ENCODE measurements at regions not wholly inside any gene's neighbourhood (a gene's known extent, or its start where the extent isn't known, plus 50 kb on each side); places are given as distances from the start of the nearest gene placed in this dataset.
A peak's percentile ranks its signal among the peaks of the same experiment; 100 is the strongest.

DNA sequence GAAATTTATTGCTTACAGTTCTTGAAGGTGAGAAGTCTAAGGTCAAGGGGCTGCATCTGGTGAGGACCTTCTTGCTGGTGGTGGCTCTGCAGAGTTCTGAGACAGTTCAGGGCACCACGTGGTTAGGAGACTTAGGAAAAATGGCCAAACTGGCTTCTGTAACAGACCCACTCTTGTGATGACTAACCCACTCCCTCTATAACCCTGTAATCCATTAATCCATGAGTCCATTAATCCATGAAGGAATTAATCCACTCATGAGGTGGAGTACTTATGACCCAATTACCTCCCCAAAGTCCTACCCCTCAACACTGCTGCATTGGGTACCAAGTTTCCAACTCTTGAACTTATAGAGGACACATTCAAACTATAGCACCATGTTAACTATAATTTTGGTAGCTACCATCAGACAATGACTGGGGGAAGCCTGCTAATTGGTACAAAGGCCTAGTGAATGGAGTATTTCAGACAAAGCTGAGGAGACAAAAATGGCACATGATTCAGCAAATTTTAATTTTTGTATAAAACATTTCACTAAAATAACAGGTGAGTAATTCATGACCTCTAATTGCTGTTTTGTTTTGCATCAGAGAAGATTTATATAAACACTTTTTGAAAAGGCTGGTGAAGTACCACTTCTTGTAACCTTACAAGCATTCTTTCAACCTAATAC, 374.1 kb upstream of the TBL1XR1 start:
- peak; percentile 57 for ATAC-seq

DNA sequence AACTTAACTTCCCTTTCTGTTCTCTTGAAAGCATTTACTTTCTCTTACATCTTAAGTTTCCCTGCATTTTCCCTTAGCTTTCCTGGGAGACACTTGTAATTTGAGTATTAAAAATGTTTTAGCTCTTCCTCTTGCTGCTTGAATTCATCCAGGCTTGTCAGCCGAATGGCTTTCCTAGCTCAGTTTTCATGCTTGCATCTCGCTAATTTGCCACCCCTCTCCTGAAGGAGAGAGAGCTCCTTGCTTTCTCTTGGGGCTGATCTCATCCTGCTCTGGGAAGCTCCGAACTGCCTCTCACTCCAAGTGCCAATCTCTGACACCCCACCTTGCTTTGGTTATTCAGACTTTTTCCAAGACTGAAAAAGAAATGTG, 374.6 kb upstream of the TBL1XR1 start:
- no peak for ATAC-seq

DNA sequence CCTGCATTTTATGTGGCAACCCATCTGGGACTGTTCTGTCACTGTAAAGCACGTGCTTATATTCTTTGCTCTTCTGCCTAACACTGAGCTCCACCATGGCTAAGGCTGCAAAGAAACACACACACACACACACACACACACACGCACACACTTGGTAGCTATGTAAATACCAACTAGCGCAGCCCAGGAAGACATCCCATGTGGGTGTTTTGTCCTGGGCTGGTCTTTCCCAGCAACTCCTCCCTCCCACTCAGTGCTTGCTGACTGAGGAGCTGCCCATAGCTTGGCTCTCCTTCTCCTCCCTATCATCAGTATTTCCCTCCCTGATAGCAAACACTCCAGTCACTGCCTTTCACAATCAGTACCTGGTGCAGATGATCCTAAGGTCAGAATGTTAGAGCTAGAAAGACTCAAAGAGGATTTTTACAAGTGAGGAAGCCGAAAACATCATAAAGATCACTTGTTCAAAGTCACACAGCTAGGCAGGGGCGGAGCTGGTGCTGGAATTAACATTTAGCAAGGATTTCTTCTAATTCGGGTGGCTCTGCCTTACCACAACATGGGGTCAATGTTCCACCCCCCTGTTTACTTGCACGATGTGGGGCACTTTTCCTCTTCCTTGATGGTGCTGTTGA, 377.1 kb upstream of the TBL1XR1 start:
- ATAC-seq = peak; percentile 62

DNA sequence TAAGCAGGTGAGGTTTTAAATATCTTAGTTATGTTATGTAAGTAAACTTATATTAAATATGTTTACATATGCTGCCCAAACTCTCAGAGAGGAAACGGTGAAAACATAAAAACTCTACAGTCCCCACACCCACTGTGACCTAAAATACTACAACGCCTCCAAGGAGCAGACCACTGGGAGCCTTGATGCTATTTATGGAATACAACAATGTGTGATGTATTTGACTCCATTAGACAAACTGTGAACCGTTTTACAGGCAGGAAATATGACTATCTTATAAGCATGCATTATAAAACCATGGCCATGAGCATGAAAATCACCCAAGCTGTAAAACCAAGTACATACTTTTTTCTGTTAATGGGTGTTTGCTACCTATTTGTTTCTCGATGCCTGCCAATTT, 379.5 kb upstream of the TBL1XR1 start:
- no peak for ATAC-seq

DNA sequence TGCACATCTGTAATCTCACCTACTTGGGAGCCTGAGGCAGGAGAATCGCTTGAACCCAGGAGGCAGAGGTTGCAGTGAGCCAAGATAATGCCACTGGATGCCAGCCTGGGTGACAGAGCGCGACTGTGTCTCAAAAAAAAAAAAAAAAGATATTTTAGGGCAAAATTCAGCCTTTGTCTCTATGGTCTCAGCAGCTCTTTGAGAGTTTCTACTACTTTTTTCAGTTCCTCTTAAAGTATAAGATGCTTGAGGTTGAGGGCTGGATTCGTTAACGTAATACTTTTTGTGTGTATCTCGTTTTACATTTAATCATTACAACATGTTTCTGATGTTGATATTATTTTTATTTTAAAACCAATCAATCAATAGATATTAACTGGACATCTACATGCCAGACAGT, 381.2 kb upstream of the TBL1XR1 start:
- ATAC-seq = no peak

DNA sequence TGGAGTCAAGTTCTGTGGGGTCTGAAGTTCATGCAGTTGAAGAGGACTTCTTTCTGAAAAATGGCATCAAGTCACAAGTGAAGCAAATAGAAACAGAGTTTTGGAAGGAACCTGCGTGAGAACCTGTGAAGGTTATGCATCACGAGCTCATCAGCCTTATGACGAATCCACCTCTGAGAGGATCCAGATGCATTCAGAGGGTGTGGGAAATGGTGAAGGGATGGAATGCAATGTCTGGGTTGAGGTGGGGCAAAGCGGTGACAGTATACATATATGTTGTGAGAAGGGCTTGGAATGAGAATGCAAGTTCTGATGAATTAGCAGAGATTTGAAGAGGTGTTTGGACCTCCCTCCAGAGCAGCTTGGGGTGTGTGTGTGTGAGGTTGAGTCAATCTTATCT, 382.1 kb upstream of the TBL1XR1 start:
- peak; percentile 93 for ATAC-seq

DNA sequence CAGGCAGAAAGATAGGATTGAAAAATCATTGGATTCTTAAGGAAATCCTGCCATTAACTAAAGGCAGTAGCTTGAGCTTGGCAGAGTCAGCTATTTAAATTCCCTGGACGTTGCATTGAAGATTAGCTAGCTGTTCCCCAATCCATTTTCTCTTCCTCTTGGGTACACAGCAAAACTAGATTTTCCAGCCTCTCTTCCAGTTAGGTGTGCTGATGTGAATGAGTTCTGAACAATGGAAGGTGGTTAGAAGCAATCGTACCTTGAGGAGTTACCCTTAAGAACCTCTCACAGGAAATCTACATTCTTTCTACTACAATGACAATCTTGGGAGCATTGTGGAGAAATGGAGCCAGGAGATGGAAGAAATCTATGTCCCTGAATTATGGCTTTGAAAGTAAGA, 383.2 kb upstream of the TBL1XR1 start:
- peak; percentile 87 for ATAC-seq

DNA sequence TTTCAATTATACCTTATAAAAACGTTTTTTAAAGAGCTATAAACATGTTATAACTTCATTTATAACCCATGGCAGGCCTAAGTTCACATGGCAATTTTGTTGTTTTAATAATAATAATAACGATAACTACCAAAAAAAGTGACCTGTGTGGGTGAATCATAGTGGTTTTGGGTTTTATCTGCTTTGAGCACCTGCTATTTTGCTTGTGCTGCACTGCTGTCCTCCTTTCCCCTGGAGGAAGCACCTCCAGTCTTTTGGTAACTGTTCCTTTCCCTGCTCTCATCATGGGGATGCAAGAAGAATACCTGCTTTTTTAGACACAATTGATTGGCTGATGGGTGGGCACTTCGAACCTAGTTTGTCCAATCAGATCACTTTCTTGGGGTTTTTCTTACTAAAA, 388.0 kb upstream of the TBL1XR1 start:
- no peak for ATAC-seq

DNA sequence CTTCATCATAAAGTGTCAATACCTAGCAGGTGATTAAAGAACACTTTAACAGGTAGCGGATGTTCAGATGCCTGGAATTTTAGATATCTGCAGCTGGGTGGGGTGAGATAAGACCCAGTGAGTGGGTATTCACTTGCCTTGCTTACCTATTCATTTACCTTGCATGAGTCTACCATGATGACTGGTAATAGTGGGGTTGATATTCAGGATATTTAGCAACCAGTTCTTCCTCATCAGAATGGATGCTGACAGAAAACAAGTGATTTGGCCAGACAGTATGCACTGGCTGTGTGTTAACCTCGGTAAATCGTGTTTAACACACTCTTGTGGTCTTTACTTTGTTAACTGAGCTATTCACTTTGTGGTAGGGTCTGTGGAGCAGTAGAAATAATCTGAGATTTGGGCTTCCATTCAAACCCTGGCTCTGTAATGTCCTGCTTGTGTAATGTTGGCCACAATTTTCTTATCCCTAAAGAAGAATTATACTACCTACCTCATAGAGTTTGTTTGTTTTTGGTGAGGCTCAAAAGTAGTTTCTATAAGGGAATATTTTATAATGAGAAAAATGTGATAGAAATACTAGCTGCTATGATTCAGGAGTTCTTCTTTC, 391.9 kb upstream of the TBL1XR1 start:
- ATAC-seq = peak; percentile 27

DNA sequence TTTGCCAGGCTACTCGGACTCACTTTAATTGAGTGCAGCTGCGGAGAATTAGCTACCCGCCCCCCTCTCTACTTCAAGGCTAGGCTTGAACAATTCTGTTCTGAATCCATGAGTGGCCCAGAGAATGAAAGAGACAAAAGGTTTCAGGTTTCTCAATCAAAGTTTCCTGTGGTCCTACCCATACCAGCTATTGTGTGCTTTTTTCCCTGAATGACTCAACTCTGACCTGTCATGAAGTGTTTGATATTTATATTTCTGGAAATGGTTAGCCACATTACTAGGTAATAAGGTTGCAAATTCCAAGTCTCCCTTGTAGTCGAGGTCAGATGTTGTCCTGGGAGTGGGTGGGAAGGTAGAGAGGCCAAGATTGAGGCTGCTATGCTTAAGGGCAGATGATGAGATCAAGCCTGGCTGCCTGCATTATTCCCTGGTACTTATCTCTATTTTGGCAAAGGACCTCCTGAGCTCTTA, 392.7 kb upstream of the TBL1XR1 start:
- peak; percentile 85 for ATAC-seq

DNA sequence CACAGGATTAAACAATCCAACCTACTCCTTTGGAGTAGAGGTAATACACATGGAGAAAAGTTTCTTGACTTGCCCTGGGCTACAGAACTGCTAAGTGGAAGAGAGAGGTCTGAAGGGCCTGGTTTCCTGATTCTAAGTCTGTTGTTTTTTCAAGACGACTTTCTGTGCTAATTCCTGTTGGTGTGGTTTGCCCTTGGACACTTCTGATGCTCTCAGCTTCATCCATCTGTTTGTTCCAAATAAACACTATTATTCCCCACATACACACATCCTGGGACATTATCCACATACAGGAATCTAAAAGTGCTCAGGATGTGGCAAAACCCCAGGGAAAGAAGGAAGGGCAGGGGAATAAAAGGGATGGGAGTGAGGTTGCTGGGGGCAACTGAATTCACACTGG, 393.5 kb upstream of the TBL1XR1 start:
- ATAC-seq = peak; percentile 5

DNA sequence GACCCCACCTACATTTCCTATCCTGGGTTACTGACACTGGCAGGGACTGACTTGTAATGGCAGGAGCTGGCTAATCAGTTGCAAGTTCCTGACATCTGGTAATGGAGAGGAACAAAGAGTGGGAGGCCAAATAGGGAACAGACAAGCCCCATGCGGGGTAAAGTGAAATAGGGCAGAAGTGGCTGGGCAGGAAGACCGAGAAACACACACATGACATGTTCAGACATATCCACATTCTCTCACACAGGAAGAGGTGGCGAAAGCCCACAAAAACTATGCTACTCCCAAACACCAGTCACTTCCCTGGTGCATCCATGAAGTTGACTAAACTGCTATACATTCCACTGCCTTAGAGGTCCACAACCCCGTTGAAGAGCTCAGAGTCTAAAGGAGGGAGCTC, 394.1 kb upstream of the TBL1XR1 start:
- ATAC-seq = peak; percentile 89

DNA sequence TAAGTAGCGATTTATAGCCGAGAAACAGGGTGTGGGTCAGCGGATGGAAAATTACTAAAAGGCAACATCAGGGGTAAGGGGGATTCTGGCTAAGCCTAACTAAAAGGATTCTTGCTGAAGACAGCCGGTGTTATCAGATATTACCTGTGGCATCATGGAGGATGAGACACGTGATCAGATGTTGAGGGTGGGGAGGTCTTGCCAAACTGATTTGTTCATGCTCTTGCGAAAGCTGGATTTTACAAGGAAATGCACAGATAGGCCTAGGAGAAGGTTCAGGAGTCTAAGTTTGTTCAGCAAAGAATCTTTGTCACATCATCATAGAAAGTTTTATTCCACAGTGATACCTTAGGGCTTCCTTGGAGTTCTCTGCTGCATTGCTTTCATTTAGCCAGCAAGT, 396.8 kb upstream of the TBL1XR1 start:
- no peak for ATAC-seq

DNA sequence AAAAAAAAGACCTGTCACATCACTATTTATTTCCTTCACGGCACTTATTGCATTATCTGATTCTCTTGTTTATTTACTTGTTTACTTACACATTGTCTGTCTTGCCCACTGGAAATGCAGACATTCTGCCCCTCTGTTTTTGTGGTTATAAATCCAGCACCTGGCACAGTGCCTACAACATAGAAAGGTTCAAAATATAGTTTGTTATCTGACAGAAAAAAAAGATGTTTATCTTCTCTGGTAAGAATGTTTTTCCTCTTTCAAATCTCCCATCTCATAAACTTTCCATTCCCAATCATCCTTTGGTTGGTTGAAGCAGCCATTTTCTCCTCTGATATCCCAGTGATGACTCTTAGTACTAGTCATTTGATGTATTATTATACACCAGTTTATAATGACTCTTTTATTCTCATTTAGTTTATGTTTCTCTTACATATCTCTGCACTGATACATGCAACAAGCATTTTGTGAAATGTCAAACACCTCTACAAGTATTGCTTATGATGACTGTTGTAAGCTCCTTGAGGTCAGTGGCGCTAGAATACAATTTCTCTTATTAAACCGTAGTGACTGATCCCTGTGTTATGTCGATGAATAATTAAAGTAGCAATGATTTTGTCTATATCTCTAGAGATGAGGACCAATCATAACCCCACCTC, 398.4 kb upstream of the TBL1XR1 start:
- ATAC-seq = peak; percentile 2

DNA sequence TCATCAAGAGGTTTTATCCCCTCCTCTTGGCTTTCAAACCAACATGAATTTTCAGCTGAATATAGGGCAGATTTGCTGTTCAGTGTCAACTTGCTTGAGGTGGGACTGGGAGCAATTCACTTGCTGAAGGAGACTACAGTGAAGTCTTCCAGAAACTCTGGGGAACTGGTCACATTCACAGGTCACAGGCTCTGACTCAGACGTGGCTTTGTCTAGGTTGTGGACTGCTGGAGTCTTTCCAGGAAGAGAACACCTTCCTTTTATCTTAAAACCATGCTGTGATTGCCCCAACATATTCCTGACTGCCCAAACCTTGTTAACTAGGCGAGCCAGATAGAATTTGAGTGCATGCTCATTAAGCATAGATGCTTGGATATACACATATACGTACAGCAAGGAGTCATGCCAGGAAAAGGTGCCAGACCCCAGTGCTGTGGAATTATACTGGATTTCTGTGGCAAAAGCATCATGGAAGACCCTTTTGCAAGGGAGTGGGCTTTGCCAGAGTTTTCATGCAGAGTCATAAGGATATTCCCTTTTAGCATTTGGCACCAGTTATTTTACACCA, 399.1 kb upstream of the TBL1XR1 start:
- ATAC-seq = peak; percentile 24

DNA sequence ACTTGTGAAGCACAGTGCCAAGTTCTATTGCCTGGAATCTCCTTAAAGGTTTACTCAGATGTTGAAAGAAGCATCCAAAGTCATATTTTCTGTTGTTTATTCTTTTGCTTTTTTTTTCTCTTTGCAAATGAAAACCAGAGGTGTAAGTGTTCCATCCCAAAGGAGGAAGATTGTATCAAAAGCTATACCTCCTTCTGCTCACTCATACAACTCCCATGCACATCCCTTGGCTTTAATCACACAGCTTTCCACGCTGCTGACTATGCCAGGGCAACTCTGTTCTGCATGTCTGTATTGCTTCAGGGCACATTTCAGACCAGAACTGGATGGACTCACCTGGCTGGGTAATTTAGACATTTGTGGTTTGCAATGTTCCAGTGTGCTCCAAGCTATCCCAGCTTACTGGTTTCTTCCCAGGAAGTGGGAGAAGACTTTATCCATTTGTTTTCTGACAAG, 399.6 kb upstream of the TBL1XR1 start:
- peak; percentile 79 for ATAC-seq

DNA sequence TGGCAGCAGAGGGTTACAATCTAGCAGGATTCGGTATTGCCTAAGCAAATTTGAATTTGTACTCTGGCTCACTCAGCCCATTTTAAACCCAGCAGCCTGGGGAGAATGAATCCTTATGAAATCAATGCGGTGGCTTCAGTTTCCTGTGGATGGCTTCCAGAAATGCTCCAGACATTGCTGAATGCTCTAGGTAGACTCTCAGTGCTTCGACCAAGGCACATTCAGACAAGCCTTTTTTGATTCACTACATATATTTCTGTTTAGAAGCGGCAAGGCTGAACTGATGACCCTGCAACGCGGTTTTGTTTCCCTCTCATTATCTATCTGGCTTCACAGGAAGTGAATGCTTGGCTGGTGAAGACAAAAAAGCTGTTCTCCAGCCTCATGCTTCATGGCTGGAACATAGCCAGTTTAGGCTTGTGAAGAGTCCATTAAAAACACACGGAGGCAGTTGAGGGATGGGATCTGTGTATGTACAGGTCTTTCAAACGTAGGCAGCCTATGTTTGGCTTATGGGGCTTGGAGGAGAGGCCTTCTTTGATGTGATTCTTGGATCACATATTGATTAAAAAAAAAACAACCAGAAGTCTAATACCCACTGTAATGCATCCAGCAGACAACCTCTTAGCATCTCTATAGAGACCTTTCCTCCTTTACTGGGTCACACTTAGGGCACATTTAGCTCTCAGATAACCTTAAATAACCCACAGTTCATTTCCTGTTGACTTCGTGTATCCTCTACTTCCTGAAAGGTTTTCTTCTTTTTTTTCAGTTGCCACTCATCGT, 400.2 kb upstream of the TBL1XR1 start:
- ATAC-seq = peak; percentile 33

DNA sequence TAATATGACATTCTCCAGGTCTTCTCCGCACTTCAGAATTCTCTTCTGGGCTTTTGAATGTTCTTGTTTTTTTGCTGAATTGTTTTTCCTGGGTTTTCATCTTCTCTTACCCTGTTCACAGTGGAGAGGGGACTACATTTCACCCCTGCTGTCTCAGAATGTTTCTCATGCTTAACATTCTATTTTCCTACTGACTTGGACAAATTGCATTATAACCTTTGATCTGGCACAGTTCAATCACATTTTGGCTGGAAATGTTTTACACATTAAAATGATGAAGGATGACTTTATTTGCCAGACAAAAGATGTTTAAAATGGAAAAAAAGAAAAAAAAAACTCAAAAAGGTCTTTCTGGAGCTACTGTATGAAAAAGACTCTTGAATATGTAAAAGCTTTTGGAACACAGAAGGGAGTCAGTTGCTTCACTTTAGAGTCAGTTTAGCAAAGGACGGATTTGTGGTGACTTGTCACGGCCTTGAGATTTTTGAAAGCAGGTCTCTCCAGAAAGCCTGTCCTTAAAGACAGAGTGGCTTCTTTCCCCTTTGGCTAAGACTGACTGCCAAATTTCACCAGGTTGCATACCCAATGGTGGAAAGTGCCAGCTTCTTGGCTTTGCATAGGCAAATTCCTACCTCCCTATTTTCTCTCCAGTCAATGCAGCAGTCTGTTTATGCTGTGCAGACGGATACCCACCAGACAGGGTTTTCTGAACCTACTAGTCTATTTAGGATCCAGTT, 401.0 kb upstream of the TBL1XR1 start:
- ATAC-seq = peak; percentile 46

DNA sequence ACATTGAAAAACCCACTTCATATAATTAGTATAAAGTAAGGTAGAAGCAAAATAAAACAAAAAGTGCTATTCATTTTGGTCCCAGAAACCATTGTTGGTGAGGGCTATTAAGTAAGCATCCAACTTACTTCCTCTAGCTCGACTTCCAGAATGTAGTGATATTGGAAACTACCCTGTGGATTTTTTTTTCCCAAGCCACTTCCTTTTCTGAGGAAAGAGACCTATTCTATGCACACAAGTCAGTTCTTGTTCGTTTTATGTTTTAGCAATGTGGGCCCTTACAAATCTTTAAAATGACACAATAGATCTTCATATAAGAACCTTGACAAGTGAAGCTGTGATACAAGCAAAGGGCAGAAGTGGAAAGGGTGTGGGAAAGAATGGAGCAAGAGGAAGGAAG, 402.0 kb upstream of the TBL1XR1 start:
- ATAC-seq = no peak

DNA sequence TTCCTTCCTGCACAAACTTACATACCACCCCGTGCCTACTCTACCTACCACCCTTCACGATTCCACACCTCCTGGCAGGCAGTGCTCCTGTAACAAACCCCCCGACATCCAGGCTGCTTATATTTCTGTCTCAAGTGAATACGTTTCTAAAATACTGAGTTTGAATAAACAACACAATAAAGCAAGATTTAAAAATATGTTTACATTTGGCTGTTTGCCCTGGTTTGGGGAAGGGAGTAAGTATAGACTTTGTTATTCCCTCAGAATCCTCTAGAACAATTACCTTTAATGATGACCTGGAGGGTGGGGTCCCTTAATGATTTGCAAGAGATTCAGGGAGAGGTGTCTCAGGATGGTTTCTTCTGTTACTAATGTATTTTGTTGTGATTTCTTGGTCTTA, 402.6 kb upstream of the TBL1XR1 start:
- no peak for ATAC-seq

DNA sequence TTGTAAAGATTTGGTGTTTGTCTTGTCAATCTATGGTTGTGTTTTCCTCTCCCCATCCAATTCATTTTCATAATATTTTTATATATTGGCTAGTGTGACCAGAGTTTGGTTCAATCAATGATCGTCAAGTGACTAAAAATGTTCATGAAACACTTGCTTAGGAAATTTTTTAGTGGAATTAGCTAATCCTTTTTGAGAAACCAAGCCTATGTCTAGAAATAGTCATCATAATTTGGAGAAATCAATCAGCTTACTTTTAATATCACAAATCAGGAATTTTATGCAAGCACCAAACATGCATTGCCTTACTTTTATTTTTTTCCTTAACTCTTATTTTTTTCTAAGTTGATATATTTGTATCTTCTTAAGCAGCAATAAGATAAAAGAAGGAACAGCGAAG, 403.1 kb upstream of the TBL1XR1 start:
- no peak for ATAC-seq

DNA sequence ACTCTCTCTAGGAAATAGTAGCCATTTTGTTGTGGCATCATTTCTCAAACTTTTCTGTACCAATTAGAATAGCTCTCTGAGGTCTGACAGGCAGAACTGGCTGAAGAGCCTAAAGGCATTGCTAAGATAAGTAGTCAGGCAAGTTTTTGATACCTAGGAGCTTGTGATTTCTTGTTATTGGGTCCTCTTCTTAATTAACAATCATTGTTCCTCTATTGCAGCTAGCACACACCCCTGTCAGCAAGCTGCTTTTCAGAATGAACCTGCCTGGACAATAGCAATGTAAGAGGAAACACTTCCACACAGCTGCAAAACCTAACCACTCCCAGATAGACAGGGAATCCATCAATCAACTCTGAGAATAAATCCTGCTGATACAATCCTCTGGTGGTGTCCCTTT, 403.9 kb upstream of the TBL1XR1 start:
- ATAC-seq = peak; percentile 81
